Cardiac fibroblast (primary cell): ENCODE measurements at regions not wholly inside any gene's neighbourhood (a gene's known extent, or its start where the extent isn't known, plus 50 kb on each side); places are given as distances from the start of the nearest gene placed in this dataset.

Experiments
- DNase-seq, 2 donors: peaks; one replicate each; pipeline versions ENCODE4 v3.0.0 to v3.0.0-alpha.2; 2010; ENCODE audit warnings: low read depth in 2 of 2
- H3K4me3 ChIP-seq, 2 donors: replicated peaks in 1 of 2; 1 replicate in 1 of 2; 2 replicates in 1 of 2; pipeline ENCODE4 v1.5.1; 2011; ENCODE audit warnings: low read depth in 2 of 2, low read length in 2 of 2, mild to moderate bottlenecking in 2 of 2, moderate library complexity in 1 of 2
- CTCF ChIP-seq: IDR thresholded peaks from one replicate; pipeline ENCODE4 v1.5.1; 2011; ENCODE audit warnings: low read depth, mild to moderate bottlenecking, low read length, inconsistent platforms

GRCh38 chr18:78123144-78123909 is 856.3 kb upstream of the SALL3 start:
- H3K4me3 ChIP-seq = no peak overlapping the region
- TF ChIP-seq CTCF = no peak
- no peak for DNase-seq

DNA sequence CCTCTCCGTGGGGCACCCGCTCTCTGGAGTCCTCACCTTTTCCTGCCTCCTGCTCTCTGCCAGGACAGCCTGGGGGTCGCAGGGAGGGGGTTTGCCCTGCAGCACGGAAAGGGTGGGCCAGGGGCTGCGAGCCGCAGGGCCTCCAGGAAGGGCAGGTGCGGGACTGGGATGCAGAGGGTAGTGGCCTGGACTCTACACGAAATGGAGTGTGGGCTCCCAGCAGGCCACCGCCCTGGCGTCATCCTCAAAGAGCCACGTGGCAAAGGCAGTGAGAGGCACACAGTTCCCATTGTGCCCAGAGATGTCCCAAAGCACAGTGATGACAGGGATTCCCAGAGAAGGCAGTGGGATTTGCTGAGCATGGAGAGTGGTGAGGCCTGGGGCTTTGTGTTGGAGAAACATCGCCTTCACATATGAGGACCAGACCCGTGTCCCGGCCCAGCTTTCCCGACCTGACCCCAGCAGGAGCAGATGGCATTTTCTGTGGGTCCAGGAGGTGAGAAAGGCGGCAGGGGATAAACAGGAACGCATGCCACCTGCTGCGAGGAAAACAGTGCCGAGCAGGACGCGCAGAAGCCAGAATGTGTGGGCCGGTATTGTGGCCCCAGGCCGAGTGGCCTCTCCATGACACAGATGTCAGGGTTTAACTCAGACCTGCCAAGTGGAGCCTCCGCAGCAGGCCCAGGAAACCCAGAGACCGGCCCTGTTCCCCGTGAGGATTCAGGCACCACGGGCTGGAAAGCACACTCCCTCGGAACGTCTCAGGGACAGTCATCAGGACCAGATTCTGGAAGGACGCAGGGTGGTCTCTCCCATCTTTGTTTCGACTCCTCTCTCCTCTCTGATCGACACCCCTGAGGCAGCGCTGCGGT is 855.5 kb upstream of the SALL3 start:
- no peak for TF ChIP-seq CTCF
- no peak for DNase-seq

GRCh38 chr18:78125206-78125896 is 854.3 kb upstream of the SALL3 start:
- TF ChIP-seq CTCF = no peak
- no peak overlapping the region for H3K4me3 ChIP-seq
- no peak for DNase-seq

More for the DNA sequence above, 855.5 kb upstream of the SALL3 start:
- H3K4me3 ChIP-seq = no peak overlapping the region

DNA sequence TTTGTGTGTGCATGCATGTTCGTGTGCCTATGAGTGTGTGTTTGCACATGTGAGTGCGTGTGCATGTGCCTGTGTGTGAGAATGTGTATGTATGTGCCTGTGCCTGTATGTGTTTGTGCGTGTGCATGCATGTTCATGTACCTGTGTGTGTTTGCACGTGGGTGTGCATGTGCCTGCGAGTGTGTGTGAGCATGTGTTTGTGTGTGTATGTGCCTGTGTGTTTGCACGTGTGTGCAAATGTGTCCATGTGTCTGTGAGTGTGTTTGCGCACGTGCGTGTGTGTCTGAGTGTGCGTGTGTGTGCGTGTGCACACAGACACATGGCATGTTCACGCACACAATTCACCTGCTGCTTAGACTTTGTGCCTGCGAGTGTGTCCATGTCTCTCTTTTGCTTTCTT is 853.5 kb upstream of the SALL3 start:
- H3K4me3 ChIP-seq = no peak overlapping the region
- TF ChIP-seq CTCF = no peak

GRCh38 chr18:78126536-78126935 is 853.1 kb upstream of the SALL3 start:
- no peak overlapping the region for H3K4me3 ChIP-seq
- TF ChIP-seq CTCF = no peak
- DNase-seq = no peak

More for the DNA sequence above, 853.5 kb upstream of the SALL3 start:
- DNase-seq = no peak

- TF ChIP-seq CTCF = no peak
- H3K4me3 ChIP-seq = no peak overlapping the region
- DNase-seq = no peak
These were observed 852.6 kb upstream of the SALL3 start for GRCh38 chr18:78127041-78127440.
